ENCODE measurements at regions not wholly inside any gene's neighbourhood (a gene's known extent, or its start where the extent isn't known, plus 50 kb on each side); places are given as distances from the start of the nearest gene placed in this dataset.
A peak's percentile ranks its signal among the peaks of the same experiment; 100 is the strongest.

DNA sequence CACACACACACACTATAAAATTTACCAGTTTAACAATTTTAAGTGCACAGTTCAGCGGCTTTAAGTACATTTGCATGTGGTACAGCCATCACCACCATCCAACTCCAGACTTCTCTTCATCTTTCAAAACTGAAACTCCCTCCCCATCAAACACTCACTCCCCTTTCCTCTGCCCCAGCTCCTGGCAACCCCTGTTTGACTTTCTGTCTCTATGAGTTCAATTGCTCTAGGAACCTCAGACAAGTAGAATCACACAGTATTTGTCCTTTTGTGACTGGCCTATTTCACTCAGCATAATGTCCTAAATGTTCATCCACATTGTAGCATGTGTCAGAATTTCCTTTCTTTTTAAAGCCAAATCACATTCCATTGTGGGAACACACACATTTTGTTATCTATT is 302.8 kb upstream of the FOXQ1 start:
- no peaks in the 10 kb centered on the region for H3K4me1 ChIP-seq
- no peaks in the 10 kb centered on the region for H3K9me3 ChIP-seq
- intact Hi-C loops (cut with DNase I; ENCODE audit: low total_unique reads) = no loop called here
- no peak for TF ChIP-seq POLR2A (IDR thresholded peaks at IDR 0.05)
- TF ChIP-seq, protein P1, sequence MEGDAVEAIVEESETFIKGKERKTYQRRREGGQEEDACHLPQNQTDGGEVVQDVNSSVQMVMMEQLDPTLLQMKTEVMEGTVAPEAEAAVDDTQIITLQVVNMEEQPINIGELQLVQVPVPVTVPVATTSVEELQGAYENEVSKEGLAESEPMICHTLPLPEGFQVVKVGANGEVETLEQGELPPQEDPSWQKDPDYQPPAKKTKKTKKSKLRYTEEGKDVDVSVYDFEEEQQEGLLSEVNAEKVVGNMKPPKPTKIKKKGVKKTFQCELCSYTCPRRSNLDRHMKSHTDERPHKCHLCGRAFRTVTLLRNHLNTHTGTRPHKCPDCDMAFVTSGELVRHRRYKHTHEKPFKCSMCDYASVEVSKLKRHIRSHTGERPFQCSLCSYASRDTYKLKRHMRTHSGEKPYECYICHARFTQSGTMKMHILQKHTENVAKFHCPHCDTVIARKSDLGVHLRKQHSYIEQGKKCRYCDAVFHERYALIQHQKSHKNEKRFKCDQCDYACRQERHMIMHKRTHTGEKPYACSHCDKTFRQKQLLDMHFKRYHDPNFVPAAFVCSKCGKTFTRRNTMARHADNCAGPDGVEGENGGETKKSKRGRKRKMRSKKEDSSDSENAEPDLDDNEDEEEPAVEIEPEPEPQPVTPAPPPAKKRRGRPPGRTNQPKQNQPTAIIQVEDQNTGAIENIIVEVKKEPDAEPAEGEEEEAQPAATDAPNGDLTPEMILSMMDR (IDR thresholded peaks at IDR 0.05) = no peak
- H3K27me3 ChIP-seq = no peaks in the 10 kb centered on the region
- H3K27ac ChIP-seq = no peak overlapping the region
- no peaks in the 10 kb centered on the region for H3K36me3 ChIP-seq (ENCODE audit: low read depth, missing control alignments)
- 88 to 91% methylated on average over 1 of the region's 1 CpG for WGBS, 2 donors
- DNase-seq = no peak
- no peak overlapping the region for H3K4me3 ChIP-seq

DNA sequence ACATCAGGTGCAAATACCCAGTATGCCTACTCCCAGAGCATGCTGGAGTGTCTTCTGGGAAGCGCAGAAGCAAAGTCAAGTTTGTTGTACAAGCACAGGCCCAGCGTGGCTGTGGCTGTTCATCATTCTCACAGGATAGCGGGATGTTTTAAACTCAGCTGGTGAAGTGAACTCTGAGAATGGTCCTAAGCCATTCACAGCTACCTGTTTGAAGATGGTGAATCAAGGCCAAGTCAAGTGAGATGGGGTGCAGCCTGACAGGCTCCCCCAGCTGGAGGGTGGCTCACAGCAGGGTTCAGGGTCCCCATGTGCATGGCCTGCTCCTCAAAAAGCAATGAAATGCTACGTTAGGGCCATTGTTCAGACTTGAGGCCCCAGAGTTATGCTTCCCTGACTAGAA is 304.7 kb upstream of the FOXQ1 start:
- no peak for TF ChIP-seq POLR2A (IDR thresholded peaks at IDR 0.05)
- TF ChIP-seq, protein P1 (IDR thresholded peaks at IDR 0.05) = no peak
- 88 to 89% methylated on average over 2 to 4 of the region's 4 CpGs for WGBS, 2 donors
- no peak for DNase-seq
- Histone ChIP-seq H3K36me3 (ENCODE audit: low read depth, missing control alignments) (no peaks in the 10 kb centered on the region), H3K4me1 (no peaks in the 10 kb centered on the region), H3K4me3 (no peak overlapping the region), H3K27ac (no peak overlapping the region), H3K27me3 (no peaks in the 10 kb centered on the region), H3K9me3 (no peaks in the 10 kb centered on the region)
- intact Hi-C loops (cut with DNase I; ENCODE audit: low total_unique reads) = no loop called here

DNA sequence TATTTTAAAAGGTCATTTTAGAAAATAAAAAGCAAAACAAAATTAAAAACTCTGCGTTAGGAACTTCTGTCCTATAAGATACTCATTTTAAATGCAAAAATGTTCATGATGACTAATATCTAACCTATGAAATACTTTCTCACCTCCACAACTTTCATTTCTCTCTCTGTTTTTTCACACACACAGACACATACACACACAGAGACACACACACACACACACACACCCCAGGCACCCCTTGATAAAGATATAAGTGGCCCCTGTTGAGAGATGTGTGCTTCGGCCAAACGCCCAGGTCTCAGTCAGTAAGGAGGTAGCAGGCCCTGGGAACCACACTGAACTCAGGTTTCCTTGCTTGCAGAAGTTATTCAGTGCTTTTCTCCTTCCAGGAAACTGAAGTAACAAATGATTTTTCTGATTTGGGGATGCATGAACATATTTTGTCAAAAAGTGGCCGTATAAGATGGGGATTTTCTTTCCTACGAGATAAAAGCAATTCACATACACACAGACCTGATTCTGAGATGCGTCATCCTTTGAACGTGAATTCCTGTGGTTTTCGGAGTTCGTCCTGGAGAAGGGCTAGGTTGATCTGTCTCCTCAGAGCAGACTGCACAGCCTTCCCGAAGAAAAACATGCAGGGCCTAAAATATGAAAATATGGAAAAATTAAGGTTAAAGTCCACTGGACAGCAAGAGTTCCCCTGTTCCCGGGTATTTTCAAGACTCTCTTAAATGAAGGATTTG is 306.8 kb upstream of the FOXQ1 start:
- DNase-seq = no peak
- no peak overlapping the region for H3K27ac ChIP-seq
- TF ChIP-seq, protein P1 (IDR thresholded peaks at IDR 0.05) = no peak
- no peak for TF ChIP-seq POLR2A (IDR thresholded peaks at IDR 0.05)
- no peaks in the 10 kb centered on the region for H3K4me1 ChIP-seq
- H3K4me3 ChIP-seq = no peak overlapping the region
- WGBS, 2 donors = 85 to 91% methylated on average over 11 of the region's 11 CpGs
- no peaks in the 10 kb centered on the region for H3K36me3 ChIP-seq (ENCODE audit: low read depth, missing control alignments)
- intact Hi-C loops (cut with DNase I; ENCODE audit: low total_unique reads) = no loop called here
- no peaks in the 10 kb centered on the region for H3K9me3 ChIP-seq
- no peaks in the 10 kb centered on the region for H3K27me3 ChIP-seq

DNA sequence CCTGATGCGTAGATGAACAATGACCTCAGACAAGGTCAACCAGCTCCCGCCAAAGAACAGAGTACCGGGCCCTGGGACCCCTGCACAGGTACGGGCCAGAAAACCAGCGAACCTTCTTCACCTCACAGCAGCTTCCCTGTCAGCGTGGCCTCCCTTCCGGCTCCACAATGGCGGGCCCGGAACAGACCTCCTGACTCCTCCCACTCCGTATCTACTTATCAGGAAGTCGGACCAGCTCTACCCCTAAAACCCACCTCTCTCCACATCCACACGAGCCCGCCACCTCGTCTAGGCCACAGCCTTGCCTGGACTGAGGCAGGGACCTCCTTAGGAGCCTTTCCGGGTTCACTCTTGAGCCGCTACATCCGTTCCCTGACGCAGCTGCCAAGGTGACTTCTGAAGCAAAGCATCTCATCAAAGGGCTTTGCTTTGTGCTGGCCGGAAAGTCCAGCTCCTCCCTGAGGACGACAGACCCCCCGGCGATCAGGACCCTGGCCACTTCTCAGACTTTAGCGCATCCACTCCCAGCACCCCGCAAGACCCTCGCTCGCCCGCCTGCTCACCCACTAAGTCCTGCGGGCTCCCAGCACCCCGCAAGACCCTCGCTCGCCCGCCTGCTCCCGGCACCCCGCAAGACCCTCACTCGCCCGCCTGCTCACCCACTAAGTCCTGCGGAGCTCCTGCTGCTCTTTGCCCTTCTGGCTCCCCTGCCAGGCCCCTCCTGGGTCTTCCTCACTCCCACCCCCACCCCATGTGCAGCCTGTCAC is 308.3 kb upstream of the FOXQ1 start:
- no peaks in the 10 kb centered on the region for H3K27me3 ChIP-seq
- no peaks in the 10 kb centered on the region for H3K4me1 ChIP-seq
- H3K9me3 ChIP-seq = no peaks in the 10 kb centered on the region
- peak; percentile 73 for DNase-seq
- WGBS, 2 donors = 76 to 83% methylated on average over 37 of the region's 37 CpGs
- peak overlapping the region; percentile 39 to 53 for H3K4me3 ChIP-seq
- H3K27ac ChIP-seq = peak overlapping the region in 1 of 2 donors; percentile 30
- intact Hi-C loops (cut with DNase I; ENCODE audit: low total_unique reads) = no loop called here
- TF ChIP-seq POLR2A (IDR thresholded peaks at IDR 0.05) = no peak
- TF ChIP-seq, protein P1 (IDR thresholded peaks at IDR 0.05) = no peak
- no peaks in the 10 kb centered on the region for H3K36me3 ChIP-seq (ENCODE audit: low read depth, missing control alignments)

All from testis (tissue), 2 donors.